HG03103 (cell line): ENCODE measurements at regions not wholly inside any gene's neighbourhood (a gene's known extent, or its start where the extent isn't known, plus 50 kb on each side); places are given as distances from the start of the nearest gene placed in this dataset.
A peak's percentile ranks its signal among the peaks of the same experiment; 100 is the strongest.

ENCODE experiments used
- ATAC-seq: cut with Tn5 transposase; IDR thresholded peaks from one replicate; pipeline ENCODE4 v1.9.1; 2021; ENCODE audit warnings: low read depth; ENCODE audit not compliant: unreplicated experiment

DNA sequence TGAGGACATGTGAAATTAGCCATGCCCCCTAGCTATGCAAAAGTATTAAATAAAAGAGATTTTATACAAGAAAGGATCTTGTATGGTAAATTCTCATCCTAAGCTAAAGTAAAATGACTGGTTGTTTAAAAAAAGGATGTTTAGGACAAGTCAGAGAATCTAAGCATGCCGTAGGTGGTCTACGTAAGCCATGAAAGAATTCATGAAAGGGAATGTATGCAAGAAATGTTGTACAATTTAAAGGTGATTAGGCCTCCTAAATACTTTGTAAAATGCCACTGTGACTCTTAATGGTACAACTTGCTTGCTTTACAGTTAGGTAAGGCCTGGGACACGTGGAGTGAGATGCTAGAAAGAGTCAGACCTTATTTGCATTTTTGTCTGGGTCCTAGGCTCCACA lies 209.0 kb downstream of the EFHB start:
- ATAC-seq = no peak

DNA sequence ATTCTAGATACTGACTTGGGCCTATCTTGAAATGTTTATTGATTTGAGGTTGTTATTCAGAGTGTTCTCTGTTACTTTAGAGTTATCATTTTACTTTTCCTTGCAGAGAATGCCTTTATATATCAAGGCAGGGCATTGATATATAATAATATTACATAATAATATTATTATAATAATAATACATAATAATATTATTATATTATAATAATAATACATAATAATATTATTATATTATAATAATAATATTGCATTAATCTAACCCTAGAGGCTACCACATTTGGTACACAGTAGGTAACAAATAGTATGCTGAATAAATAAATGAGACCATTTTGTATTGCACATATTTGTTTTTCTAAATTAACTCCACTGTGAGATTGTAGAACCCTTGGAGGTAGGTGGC lies 216.3 kb downstream of the EFHB start:
- ATAC-seq = no peak

DNA sequence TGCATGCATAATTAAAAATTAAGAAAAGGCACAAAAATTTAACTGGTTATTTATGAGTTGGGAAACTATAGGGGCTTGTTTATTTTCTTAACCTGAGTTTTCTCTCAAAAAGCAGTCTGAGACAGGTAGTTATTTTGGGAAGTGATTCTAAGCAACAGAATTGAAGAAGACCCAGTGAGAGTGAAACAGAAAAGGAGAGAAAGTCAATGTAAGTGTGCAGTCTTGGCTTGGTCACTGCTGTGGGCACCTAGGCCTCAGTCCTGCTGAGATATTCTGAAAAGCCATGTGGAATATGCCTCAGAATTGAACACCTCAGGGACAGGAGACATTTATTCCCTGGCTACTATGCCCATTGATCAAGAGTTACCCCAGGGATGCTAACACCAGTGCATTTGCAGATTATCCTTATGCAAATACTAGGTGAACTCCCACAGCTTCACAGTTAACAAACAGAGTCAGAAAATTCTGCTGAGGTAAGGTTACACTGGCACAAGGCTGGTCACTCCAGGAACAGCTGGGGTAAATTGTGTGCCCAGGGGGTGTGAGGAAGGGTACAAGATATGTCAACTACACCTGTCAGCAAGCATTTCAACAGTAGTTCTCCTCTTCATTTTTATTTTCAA lies 222.7 kb downstream of the EFHB start:
- ATAC-seq = no peak

DNA sequence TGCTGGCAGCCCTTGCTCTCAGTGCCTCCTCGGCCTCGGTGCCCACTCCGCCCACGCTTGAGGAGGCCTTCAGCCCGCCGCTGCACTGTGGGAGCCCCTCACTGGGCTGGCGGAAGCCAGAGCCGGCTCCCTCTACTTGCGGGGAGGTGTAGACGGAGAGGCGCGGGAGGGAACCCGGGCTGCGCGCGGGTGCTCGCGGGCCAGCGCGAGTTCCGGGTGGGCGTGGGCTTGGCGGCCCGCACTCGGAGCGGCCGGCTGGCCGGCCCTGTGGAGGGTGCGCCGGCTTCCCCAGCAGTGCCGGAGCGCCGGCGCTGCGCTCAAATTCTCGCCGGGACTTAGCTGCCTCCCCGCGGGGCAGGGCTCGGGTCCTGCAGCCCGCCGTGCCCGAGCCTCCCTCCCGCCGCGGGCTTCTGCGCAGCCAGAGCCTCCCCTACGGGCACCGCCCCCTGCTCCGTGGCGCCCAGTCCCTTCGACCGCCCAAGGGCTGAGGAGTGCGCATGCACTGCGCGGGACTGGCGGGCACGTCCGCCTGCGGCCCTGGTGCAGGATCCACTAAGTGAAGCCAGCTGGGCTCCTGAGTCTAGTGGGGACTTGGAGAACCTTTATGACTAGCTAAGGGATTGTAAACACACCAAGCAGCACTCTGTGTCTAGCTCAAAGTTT lies 231.5 kb downstream of the EFHB start:
- ATAC-seq = no peak

DNA sequence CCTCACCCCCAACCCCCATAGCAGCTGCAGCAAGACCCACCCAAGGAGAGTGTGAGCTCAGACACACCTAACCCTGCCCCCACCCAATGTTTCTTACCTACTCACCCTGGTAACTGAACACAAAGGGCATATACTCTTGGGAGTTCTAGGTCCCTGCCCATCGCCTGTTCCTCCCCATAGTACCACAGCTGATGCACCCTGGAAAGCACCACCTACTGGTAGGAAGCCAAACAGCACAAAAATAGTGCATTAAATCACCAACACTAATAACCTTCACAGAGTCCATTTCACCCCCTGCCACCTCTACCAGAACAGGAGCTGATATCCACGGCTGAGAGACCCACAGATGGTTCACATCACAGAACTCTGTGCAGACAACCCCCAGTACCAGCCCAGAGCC lies 245.2 kb downstream of the EFHB start:
- ATAC-seq = peak; percentile 90

DNA sequence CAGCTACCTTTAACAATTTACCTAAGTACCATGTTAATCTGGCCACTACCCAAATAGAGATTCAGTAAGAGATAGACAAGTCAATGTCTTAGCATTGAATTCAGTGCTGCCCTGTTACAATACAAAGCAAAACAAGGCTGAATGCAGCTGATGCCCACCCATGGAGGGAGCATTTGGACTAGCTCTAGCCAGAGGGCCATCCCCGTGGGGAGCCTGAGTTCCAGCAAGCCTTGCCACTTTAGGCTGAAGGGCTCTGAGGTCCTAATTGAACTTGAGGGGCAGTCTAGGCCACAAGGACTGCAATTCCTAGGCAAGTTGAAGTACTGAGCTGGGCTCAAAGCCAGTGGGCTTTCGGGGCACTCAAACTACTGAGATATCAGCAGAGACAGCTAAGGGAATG lies 265.9 kb downstream of the EFHB start:
- no peak for ATAC-seq

DNA sequence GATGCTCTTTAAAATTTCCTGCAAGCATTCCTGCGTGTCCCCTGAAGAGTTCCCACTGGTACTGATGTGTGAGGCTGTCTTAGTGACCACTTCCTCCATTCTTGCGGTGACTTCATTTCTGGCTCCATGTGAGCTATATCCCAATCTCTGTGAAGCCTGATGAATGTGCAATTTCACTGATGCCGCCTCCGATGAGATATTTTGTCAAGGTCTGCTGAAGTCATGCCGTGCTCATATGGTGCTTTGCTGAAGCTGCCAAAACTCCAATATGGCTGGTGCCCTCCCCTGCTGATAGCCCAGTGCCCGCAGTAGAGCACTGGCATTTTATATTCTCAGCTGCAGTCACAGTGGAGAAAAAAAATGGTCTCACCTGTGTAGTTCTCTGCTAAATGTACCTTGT lies 271.5 kb downstream of the EFHB start:
- ATAC-seq = no peak

DNA sequence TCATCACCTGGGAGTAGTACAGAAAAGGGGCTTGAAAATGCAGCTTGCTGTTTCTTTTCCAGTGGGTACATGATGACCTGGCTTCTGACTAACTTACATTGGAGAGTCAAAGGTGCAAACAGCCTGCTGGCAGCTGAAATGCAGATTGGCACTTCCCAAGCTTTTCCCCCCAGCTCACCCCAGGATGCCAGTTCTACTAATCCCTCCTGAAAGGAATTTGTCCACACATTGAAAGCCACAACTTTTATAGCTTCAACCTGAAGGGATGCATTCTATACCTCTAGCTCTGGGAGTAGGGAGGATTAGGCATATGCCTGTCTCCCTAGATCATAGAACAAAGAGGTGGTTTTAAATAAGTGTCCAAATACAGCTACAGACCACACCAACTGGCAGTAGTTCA lies 281.7 kb downstream of the EFHB start:
- ATAC-seq = no peak

DNA sequence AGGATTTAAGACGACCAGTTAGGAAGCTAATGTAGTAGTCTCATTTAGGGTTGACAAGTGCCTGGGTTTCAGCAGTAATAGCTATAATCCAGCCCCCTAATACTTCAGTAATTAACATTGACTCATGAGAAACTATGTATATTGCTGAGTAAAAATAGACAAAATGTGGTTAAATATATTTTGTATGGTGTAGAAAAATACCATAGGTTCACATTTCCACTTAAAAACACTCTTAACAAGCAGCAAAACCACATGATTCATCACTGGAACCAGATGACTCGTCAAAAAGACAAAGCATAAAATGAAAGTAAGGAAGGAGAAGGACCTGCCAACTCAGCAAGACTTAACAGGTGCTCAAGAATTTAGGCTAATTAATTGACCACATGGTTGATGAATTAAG lies 288.9 kb downstream of the EFHB start:
- ATAC-seq = no peak

DNA sequence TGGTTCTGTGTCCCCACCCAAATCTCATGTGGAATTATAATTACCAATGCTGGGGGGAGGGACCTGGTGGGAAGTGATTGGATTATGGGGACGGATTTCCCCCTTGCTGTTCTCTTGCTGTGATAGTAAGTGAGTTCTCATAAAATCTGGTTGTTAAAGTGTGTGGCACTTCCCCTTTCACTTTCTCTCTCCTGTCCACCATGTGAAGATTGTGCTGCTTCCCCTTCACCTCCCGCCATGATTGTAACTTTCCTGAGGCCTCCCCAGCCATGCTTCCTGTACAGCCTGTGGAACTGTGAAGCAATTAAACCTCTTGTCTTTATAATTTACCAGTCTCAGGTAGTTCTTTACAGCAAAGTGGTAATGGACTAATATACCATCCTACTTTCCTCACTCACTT lies 289.6 kb downstream of the EFHB start:
- ATAC-seq = peak; percentile 53

DNA sequence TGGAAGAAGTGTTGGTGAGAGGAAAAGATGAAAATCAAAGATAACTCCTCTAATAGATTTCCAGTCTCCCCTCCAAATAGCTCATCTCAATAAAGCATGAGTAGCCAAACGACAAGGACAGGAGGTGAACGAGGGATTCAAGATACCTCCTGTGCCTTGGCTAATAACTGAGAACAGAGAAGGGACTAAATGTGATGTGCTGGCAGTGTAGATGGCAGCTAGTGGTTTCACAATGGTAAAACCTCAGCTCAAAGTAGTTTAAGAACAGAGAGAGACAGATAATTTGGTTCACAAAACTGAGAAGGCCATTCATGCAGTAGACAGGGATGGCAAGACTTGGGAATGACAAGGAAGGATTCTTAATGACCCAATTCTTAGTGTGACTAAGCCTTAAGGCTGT lies 292.6 kb downstream of the EFHB start:
- no peak for ATAC-seq

DNA sequence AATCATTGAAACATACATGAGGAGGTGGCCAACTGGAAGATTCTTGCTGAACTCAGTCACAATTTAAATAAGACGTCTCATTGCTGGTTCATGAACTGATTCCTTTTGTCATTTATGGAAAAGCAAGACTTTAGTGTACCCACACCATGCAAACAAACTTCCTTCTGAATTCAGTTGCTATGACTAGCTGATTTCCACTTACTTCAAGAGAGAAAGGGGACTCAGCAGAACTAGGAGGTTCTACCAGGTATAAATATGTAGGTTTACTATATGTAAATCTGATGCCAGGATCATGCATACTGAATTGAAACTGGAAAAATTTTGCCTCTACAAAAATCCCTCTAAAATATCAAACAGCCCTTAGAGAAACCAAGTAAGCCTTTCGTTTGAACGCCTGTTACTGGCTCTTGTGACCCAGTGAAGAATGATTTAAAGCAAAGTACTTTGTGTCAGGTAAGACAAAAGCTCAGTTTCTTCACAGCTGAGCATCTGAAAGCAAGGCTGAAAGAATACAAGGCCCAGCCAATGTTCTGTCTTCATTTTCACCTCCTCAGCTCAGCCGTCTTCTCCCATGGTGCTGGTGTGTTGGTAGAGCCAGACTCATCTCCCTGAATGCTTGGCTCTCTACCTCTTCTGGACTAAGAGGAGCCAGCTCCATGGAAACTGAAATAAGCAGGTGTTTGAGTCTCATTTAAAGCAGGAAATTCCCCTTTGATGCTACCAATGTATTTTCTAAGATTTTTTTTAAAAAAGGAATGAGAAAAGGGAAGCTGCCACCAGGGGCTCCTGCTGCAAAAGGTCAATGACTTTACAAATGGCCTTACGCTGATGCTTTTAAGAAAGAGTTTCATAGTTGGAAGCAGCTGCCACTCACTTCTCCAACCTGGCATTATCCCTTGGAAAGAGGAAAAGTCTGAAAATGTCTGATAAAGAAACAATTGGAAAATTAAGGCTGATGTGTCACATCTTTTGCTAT lies 301.6 kb downstream of the EFHB start:
- no peak for ATAC-seq

DNA sequence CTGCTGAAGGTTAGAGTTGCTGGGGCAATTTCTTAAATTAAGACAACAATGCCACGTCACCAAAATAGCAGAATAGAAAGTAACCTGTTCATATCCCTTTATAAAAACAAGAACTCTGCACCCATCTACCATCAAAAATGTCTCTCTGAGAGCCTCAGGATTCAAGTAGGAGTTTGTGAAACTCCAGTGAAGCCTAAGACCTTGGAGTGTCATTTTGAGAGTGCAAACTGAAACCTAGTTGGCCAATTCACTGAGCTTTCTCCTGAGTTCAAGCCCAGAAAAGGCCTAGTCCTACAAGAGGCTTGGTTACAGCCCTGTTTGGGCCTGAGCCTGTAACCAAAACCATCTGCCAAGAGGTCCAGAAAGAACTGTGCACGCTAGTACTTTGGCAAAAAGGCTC lies 335.1 kb downstream of the EFHB start:
- peak; percentile 85 for ATAC-seq

DNA sequence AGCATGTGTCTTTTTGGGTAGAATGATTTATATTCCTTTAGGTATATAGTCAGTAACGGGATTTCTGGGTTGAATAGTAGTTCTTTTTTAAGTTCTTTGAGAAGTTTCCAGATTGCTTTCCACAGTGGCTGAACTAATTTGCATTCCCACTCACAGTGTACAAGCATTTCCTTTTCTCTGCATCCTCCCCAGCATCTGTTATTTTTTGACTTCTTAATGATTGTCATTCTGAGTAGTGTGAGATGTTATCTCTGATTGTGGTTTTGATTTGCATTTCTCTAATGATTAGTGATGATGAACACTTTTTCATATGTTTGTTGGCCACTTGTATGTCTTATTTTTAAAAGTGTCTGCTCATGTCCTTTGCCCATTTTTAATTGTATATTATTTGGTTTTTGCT lies 337.6 kb downstream of the EFHB start:
- peak; percentile 56 for ATAC-seq

DNA sequence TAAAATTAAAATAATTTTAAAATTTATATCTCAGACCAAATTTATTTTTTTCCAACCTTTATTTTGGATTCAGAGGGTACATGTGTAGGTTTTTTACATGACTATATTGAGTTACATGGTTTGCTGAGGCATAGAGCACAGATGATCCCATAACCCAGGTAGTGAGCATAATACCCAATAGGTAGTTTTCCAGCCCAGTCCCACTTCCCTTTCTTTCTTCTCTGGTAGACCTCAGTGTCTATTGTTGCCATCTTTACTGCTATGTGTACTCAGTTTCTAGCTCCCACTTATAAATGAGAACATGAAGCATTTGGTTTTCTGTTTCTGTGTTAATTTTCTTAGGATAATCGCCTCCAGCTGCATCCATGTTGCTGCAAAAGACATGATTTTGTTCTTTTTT lies 338.1 kb downstream of the EFHB start:
- ATAC-seq = no peak
